ENCODE measurements at regions not wholly inside any gene's neighbourhood (a gene's known extent, or its start where the extent isn't known, plus 50 kb on each side); places are given as distances from the start of the nearest gene placed in this dataset.

DNA sequence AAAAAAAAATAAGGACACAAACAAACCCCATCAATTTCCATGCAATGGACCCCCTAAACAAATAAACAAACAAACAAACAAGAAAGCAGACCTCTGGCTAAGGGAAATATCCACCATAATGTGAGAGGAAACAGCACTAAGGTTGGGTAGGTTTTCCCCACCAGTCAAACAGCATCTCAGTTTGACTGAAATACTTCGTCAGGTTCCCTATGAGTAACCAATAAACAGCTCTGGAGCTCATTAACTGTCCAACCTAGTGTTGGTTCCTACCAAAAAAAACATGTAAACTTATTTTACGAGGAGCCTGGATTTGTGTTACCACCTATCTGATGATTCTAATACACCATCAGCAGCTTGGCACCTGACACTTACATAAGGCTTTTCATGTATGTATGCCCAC is 198.5 kb upstream of the TARS1 start (continued):
- TF ChIP-seq, protein P1, sequence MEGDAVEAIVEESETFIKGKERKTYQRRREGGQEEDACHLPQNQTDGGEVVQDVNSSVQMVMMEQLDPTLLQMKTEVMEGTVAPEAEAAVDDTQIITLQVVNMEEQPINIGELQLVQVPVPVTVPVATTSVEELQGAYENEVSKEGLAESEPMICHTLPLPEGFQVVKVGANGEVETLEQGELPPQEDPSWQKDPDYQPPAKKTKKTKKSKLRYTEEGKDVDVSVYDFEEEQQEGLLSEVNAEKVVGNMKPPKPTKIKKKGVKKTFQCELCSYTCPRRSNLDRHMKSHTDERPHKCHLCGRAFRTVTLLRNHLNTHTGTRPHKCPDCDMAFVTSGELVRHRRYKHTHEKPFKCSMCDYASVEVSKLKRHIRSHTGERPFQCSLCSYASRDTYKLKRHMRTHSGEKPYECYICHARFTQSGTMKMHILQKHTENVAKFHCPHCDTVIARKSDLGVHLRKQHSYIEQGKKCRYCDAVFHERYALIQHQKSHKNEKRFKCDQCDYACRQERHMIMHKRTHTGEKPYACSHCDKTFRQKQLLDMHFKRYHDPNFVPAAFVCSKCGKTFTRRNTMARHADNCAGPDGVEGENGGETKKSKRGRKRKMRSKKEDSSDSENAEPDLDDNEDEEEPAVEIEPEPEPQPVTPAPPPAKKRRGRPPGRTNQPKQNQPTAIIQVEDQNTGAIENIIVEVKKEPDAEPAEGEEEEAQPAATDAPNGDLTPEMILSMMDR (conservative IDR thresholded peaks at IDR 0.05; ENCODE audit: low read depth in 2 of 2), result no peak
- TF ChIP-seq, protein P2, sequence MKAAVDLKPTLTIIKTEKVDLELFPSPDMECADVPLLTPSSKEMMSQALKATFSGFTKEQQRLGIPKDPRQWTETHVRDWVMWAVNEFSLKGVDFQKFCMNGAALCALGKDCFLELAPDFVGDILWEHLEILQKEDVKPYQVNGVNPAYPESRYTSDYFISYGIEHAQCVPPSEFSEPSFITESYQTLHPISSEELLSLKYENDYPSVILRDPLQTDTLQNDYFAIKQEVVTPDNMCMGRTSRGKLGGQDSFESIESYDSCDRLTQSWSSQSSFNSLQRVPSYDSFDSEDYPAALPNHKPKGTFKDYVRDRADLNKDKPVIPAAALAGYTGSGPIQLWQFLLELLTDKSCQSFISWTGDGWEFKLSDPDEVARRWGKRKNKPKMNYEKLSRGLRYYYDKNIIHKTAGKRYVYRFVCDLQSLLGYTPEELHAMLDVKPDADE (IDR thresholded peaks at IDR 0.05), result no peak
- TF ChIP-seq EZH2 (IDR thresholded peaks at IDR 0.05; ENCODE audit: low read depth, unreplicated experiment) (no peak), JUNB (IDR thresholded peaks at IDR 0.05; ENCODE audit: unreplicated experiment) (no peak), ZNF114 (CRISPR knock-in tag; IDR thresholded peaks at IDR 0.05) (no peak), POLR2AphosphoS5 (IDR thresholded peaks at IDR 0.05; ENCODE audit: low read depth) (no peak)

DNA sequence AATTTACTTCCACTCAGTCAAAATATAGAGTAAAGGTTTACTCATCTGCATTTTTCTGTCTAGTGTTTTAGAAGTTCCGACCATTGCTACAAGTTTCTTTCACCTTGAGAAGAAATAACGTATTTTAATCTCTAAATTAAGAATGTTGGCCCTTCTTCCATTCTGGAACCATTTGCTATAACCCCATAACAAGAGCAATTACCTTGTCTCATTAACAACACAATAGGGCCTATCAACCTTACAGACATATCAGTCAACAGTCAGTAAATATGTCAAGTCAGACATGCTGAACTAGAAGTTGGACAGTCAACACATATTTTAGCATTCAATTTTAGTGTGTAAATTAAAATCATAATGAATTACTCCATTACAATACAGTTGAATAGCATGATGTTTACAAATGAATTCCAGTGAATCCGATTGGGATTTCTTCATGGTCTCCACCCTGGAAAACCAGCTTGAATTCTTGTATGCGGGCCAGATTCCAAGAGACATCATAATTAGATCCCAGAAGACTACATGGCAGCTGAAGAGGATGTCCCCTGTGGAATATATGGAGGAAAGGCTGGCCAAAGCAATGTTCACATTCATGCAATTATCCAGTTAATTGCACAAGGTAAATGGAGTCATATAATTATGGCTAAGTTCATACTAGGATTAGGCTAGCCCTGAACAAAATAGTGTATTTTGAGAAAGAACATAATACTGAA is 196.2 kb upstream of the TARS1 start:
- Histone ChIP-seq H3K27ac (ENCODE audit: low read depth) (no peak overlapping the region), H3K79me2 (replicated peaks; ENCODE audit: insufficient read depth) (no peaks in the 10 kb centered on the region), H3K4me2 (no peak overlapping the region), H3K36me3 (ENCODE audit: insufficient read depth) (no peaks in the 10 kb centered on the region), H4K20me1 (replicated peaks; ENCODE audit: insufficient read depth) (no peaks in the 10 kb centered on the region), H3K4me1 (ENCODE audit: insufficient read depth) (no peaks in the 10 kb centered on the region), H3K27me3 (ENCODE audit: insufficient read depth) (no peaks in the 10 kb centered on the region), H3F3A (replicated peaks; ENCODE audit: low read depth) (no peaks in the 10 kb centered on the region), H3K9me2 (ENCODE audit: insufficient read depth) (no peaks in the 10 kb centered on the region; the same call in 1 of the 2 replicates), H2AFZ (no peak overlapping the region), H3K4me3 (no peak overlapping the region)
- Mint-ChIP-seq H3K36me3 (ENCODE audit: low read depth) (no peaks in the 10 kb centered on the region), H3K4me1 (no peaks in the 10 kb centered on the region), H3K27me3 (ENCODE audit: insufficient read depth, low read depth, poor library complexity) (no peaks in the 10 kb centered on the region), H3K9me3 (no peaks in the 10 kb centered on the region), H3K27ac (no peak overlapping the region), H3K4me3 (no peak overlapping the region)
- no peak for ATAC-seq
- DNase-seq (ENCODE audit: low spot score), result no peak
- TF ChIP-seq POLR2AphosphoS5 (IDR thresholded peaks at IDR 0.05; ENCODE audit: low read depth), result no peak
- no peak for TF ChIP-seq ZNF114 (CRISPR knock-in tag; IDR thresholded peaks at IDR 0.05)
- TF ChIP-seq EZH2phosphoT487 (IDR thresholded peaks at IDR 0.05; ENCODE audit: unreplicated experiment), result no peak
- TF ChIP-seq, protein P1 (conservative IDR thresholded peaks at IDR 0.05; ENCODE audit: low read depth in 2 of 2), result no peak
- TF ChIP-seq STAT1 (IDR thresholded peaks at IDR 0.05; ENCODE audit: unreplicated experiment), result no peak
- no peak for TF ChIP-seq EZH2 (IDR thresholded peaks at IDR 0.05; ENCODE audit: low read depth, unreplicated experiment)
- TF ChIP-seq CREB1 (CRISPR knock-in tag; IDR thresholded peaks at IDR 0.05; ENCODE audit: low read depth), result no peak
- TF ChIP-seq, protein P3, sequence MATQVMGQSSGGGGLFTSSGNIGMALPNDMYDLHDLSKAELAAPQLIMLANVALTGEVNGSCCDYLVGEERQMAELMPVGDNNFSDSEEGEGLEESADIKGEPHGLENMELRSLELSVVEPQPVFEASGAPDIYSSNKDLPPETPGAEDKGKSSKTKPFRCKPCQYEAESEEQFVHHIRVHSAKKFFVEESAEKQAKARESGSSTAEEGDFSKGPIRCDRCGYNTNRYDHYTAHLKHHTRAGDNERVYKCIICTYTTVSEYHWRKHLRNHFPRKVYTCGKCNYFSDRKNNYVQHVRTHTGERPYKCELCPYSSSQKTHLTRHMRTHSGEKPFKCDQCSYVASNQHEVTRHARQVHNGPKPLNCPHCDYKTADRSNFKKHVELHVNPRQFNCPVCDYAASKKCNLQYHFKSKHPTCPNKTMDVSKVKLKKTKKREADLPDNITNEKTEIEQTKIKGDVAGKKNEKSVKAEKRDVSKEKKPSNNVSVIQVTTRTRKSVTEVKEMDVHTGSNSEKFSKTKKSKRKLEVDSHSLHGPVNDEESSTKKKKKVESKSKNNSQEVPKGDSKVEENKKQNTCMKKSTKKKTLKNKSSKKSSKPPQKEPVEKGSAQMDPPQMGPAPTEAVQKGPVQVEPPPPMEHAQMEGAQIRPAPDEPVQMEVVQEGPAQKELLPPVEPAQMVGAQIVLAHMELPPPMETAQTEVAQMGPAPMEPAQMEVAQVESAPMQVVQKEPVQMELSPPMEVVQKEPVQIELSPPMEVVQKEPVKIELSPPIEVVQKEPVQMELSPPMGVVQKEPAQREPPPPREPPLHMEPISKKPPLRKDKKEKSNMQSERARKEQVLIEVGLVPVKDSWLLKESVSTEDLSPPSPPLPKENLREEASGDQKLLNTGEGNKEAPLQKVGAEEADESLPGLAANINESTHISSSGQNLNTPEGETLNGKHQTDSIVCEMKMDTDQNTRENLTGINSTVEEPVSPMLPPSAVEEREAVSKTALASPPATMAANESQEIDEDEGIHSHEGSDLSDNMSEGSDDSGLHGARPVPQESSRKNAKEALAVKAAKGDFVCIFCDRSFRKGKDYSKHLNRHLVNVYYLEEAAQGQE (IDR thresholded peaks at IDR 0.05; ENCODE audit: unreplicated experiment), result no peak
- no peak for TF ChIP-seq NANOG (IDR thresholded peaks at IDR 0.05; ENCODE audit: borderline replicate concordance)
- no peak for TF ChIP-seq JUNB (IDR thresholded peaks at IDR 0.05; ENCODE audit: unreplicated experiment)
- TF ChIP-seq, protein P2 (IDR thresholded peaks at IDR 0.05), result no peak

All from GM23338 (cell line).